KBM-7 (cell line): ENCODE measurements at regions not wholly inside any gene's neighbourhood (a gene's known extent, or its start where the extent isn't known, plus 50 kb on each side); places are given as distances from the start of the nearest gene placed in this dataset.
"Not testable (repeated sequence)": the region's sequence is repeated elsewhere in the genome, so short reads cannot be mapped to it uniquely, and the experiment has no call there.

Experiments
- DNase-seq: peaks from one replicate; pipeline ENCODE4 v3.0.0-alpha.2; 2015
- in situ Hi-C: fragments of 300-500 bp; cut with MboI; formaldehyde crosslinking; loops from 2 replicates; pipeline ENCODE4 v1.14.3; 2020; ENCODE audit warnings: low sequenced_read_pairs, low pct_unique_long_range_greater_than_20kb, mixed read lengths

- no peak for DNase-seq
- in situ Hi-C loops, result no loop called here
Observed at GRCh38 chr3:162699291-162699690, 1202.7 kb downstream of the OTOL1 start.

GRCh38 chr3:162701211-162701610, 1204.6 kb downstream of the OTOL1 start:
- in situ Hi-C loops, result no loop called here

GRCh38 chr3:162702768-162703385, 1206.3 kb downstream of the OTOL1 start:
- DNase-seq, result no peak
- in situ Hi-C loops, result no loop called here

More at GRCh38 chr3:162701211-162701610, 1204.6 kb downstream of the OTOL1 start:
- DNase-seq, result no peak

- DNase-seq, result no peak
- in situ Hi-C loops, result no loop called here
Observed at GRCh38 chr3:162704238-162704637, 1207.6 kb downstream of the OTOL1 start.

GRCh38 chr3:162704799-162705385, 1208.3 kb downstream of the OTOL1 start:
- DNase-seq, result no peak
- in situ Hi-C loops, result no loop called here

- in situ Hi-C loops, result not testable (repeated sequence)
Observed at GRCh38 chr3:162708394-162708793, 1211.8 kb downstream of the OTOL1 start.

GRCh38 chr3:162708942-162709706, 1212.5 kb downstream of the OTOL1 start:
- DNase-seq, result not testable (repeated sequence)

More at GRCh38 chr3:162708394-162708793, 1211.8 kb downstream of the OTOL1 start:
- DNase-seq, result not testable (repeated sequence)

GRCh38 chr3:162710332-162711112, 1213.9 kb downstream of the OTOL1 start:
- in situ Hi-C loops, result no loop called here

More at GRCh38 chr3:162708942-162709706, 1212.5 kb downstream of the OTOL1 start:
- in situ Hi-C loops, result not testable (repeated sequence)

GRCh38 chr3:162717074-162717473, 1220.5 kb downstream of the OTOL1 start:
- DNase-seq, in situ Hi-C loops: not testable (repeated sequence)

More at GRCh38 chr3:162710332-162711112, 1213.9 kb downstream of the OTOL1 start:
- DNase-seq, result no peak

- in situ Hi-C loops, result no loop called here
Observed at GRCh38 chr3:162718697-162719096, 1222.1 kb downstream of the OTOL1 start.

GRCh38 chr3:162719684-162720341, 1223.2 kb downstream of the OTOL1 start:
- no peak for DNase-seq
- in situ Hi-C loops, result no loop called here

More at GRCh38 chr3:162718697-162719096, 1222.1 kb downstream of the OTOL1 start:
- DNase-seq, result no peak

- no peak for DNase-seq
- in situ Hi-C loops, result no loop called here
Observed at GRCh38 chr3:162721736-162722135, 1225.1 kb downstream of the OTOL1 start.

- no peak for DNase-seq
- in situ Hi-C loops, result no loop called here
Observed at GRCh38 chr3:162722337-162722736, 1225.7 kb downstream of the OTOL1 start.

- in situ Hi-C loops, result not testable (repeated sequence)
Observed at GRCh38 chr3:162722796-162723195, 1226.2 kb downstream of the OTOL1 start.

GRCh38 chr3:162729686-162730085, 1233.1 kb downstream of the OTOL1 start:
- no peak for DNase-seq
- in situ Hi-C loops, result no loop called here

More at GRCh38 chr3:162722796-162723195, 1226.2 kb downstream of the OTOL1 start:
- not testable (repeated sequence) for DNase-seq

- in situ Hi-C loops, DNase-seq: not testable (repeated sequence)
Observed at GRCh38 chr3:162731961-162732360, 1235.4 kb downstream of the OTOL1 start.

GRCh38 chr3:162738784-162739183, 1242.2 kb downstream of the OTOL1 start:
- in situ Hi-C loops, result no loop called here
- no peak for DNase-seq

- in situ Hi-C loops, result no loop called here
- no peak for DNase-seq
Observed at GRCh38 chr3:162740941-162741596, 1244.5 kb downstream of the OTOL1 start.
